Nephron (organoid): ENCODE measurements at regions not wholly inside any gene's neighbourhood (a gene's known extent, or its start where the extent isn't known, plus 50 kb on each side); places are given as distances from the start of the nearest gene placed in this dataset.

Experiments used
- H3K27ac Mint-ChIP-seq, 3 experiments: 2 replicates each; pipeline ENCODE4 v1.8.0; 2020; ENCODE audit warnings: mixed read lengths in 3 of 3, mild to moderate bottlenecking in 2 of 3, moderate library complexity in 1 of 3
- H3K27me3 Mint-ChIP-seq: 2 replicates; pipeline ENCODE4 v1.8.0; 2021; ENCODE audit warnings: low read depth, mild to moderate bottlenecking, moderate library complexity, mixed read lengths
- H3K36me3 Mint-ChIP-seq: 2 replicates; pipeline ENCODE4 v1.8.0; 2020; ENCODE audit warnings: low read depth, mixed read lengths
- H3K4me1 Mint-ChIP-seq: 2 replicates; pipeline ENCODE4 v1.8.0; 2020; ENCODE audit warnings: mixed read lengths
- H3K4me3 Mint-ChIP-seq, 3 experiments: 2 replicates each; pipeline ENCODE4 v1.8.0; 2020; ENCODE audit warnings: mild to moderate bottlenecking in 3 of 3, mixed read lengths in 3 of 3, moderate library complexity in 2 of 3
- H3K9me3 Mint-ChIP-seq: 2 replicates; pipeline ENCODE4 v1.8.0; 2020; ENCODE audit warnings: mixed read lengths
- CTCF ChIP-seq, 3 experiments: fragments of 200-600 bp; sonication (generic); IDR thresholded peaks; one replicate each; pipeline ENCODE4 v1.5.0; 2021; ENCODE audit warnings: antibody characterized with exemption in 3 of 3; ENCODE audit not compliant: unreplicated experiment in 3 of 3

- Mint-ChIP-seq H3K27me3 (no peaks in the 10 kb centered on the region), H3K4me3 (no peak overlapping the region), H3K4me1 (no peaks in the 10 kb centered on the region), H3K27ac (no peak overlapping the region), H3K36me3 (no peaks in the 10 kb centered on the region), H3K9me3 (no peaks in the 10 kb centered on the region)
- no peak for TF ChIP-seq CTCF (IDR thresholded peaks at IDR 0.05; ENCODE audit: unreplicated experiment in 3 of 3)
These were observed 138.9 kb downstream of the CDC42EP3 start for GRCh38 chr2:37532503-37532902.

- no peak for TF ChIP-seq CTCF (IDR thresholded peaks at IDR 0.05; ENCODE audit: unreplicated experiment in 3 of 3)
- Mint-ChIP-seq H3K27ac (no peak overlapping the region), H3K4me3 (no peak overlapping the region), H3K9me3 (peaks cover 4% of the 10 kb centered on the region), H3K27me3 (no peaks in the 10 kb centered on the region), H3K36me3 (no peaks in the 10 kb centered on the region), H3K4me1 (no peaks in the 10 kb centered on the region)
These were observed 134.1 kb downstream of the CDC42EP3 start for GRCh38 chr2:37537316-37537715.

GRCh38 chr2:37541516-37541915, 129.9 kb downstream of the CDC42EP3 start:
- Mint-ChIP-seq H3K4me3 (no peak overlapping the region), H3K4me1 (no peaks in the 10 kb centered on the region), H3K27me3 (no peaks in the 10 kb centered on the region), H3K36me3 (no peaks in the 10 kb centered on the region), H3K9me3 (peaks cover 6% of the 10 kb centered on the region), H3K27ac (no peak overlapping the region)
- TF ChIP-seq CTCF (IDR thresholded peaks at IDR 0.05; ENCODE audit: unreplicated experiment in 3 of 3): no peak

GRCh38 chr2:37543999-37544557, 127.4 kb downstream of the CDC42EP3 start:
- Mint-ChIP-seq H3K27ac (no peak overlapping the region), H3K4me3 (no peak overlapping the region), H3K4me1 (no peaks in the 10 kb centered on the region), H3K9me3 (peaks cover 9% of the 10 kb centered on the region), H3K36me3 (no peaks in the 10 kb centered on the region), H3K27me3 (peaks cover 3% of the 10 kb centered on the region)
- no peak for TF ChIP-seq CTCF (IDR thresholded peaks at IDR 0.05; ENCODE audit: unreplicated experiment in 3 of 3)

- TF ChIP-seq CTCF (IDR thresholded peaks at IDR 0.05; ENCODE audit: unreplicated experiment in 3 of 3): no peak
- no peak overlapping the region for H3K27ac Mint-ChIP-seq
- peaks cover 3% of the 10 kb centered on the region for H3K27me3 Mint-ChIP-seq
- peaks cover 7% of the 10 kb centered on the region for H3K9me3 Mint-ChIP-seq
- H3K4me1 Mint-ChIP-seq: no peaks in the 10 kb centered on the region
- H3K4me3 Mint-ChIP-seq: no peak overlapping the region
- H3K36me3 Mint-ChIP-seq: no peaks in the 10 kb centered on the region
These were observed 126.8 kb downstream of the CDC42EP3 start for GRCh38 chr2:37544591-37545031.

GRCh38 chr2:37549598-37549997, 121.8 kb downstream of the CDC42EP3 start:
- no peak overlapping the region for H3K4me3 Mint-ChIP-seq
- H3K27ac Mint-ChIP-seq: no peak overlapping the region
- peaks cover 7% of the 10 kb centered on the region for H3K9me3 Mint-ChIP-seq
- TF ChIP-seq CTCF (IDR thresholded peaks at IDR 0.05; ENCODE audit: unreplicated experiment in 3 of 3): no peak
- H3K4me1 Mint-ChIP-seq: no peaks in the 10 kb centered on the region
- H3K36me3 Mint-ChIP-seq: no peaks in the 10 kb centered on the region
- H3K27me3 Mint-ChIP-seq: peaks cover 3% of the 10 kb centered on the region
